ENCODE measurements at regions not wholly inside any gene's neighbourhood (a gene's known extent, or its start where the extent isn't known, plus 50 kb on each side); places are given as distances from the start of the nearest gene placed in this dataset.

DNA sequence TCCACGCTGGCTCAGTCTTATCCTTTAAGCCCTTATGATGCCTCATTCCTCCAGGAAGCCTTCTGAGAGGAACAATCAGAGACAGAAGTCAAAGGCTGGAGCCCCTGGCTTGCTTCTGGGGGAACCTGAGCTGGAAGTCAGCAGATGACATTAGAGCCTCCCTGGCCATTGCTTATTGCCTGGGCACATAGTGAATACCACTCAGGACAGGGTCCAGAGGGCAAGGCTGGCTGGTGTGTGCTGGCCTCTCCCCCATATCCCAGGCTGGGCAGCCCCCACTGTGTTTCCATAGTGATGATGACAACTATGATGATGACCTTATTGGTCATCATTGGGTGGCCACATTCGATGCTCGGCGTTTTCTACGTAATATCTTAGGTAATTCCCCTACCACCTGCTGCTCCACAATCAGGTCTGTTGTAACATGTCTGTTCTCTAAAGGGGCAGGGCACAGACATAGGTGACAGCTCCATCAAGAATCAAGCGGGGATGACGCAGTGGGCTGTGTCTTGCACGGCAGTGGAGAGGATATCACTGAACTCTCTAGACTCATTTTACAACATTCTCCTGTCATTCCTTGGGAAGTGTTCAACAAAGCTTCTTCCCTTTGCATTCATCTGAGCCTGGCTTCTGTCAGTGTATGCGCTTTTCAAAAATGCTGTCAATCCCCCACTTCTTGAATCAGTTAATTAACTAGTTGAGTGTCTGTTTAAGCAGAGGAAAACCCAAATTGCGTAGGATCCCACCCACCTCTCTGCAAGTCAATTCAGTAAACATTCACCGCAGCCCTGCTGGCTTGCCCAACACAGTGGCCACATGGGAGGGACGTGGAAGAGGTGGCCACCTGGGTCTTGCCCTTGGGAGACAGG lies 89.4 kb upstream of the TSHZ3 start:
- ATAC-seq (ENCODE audit: low read depth) = no peak
- no CpG with 5 or more reads among the region's 12 CpGs for WGBS, 2 experiments (ENCODE audit: extremely low coverage in 2 of 2, insufficient read length in 1 of 2)
- CTCF ChIA-PET = no interaction called here

More for the DNA sequence above, 89.4 kb upstream of the TSHZ3 start:
- Histone ChIP-seq H3K18ac (ENCODE audit: low read depth, low read length) (no peak overlapping the region), H3K56ac (ENCODE audit: extremely low read depth, insufficient read depth, low read length) (no peak overlapping the region), H3K9me3 (ENCODE audit: control insufficient read depth, insufficient read depth, low read length) (0 out of 2 replicates have a peak, but pooled peaks cover 2% of the 10 kb centered on the region), H3K4me2 (ENCODE audit: low read depth, low read length) (no peak overlapping the region), H3K79me1 (ENCODE audit: low read depth in 1 of 2, low read length in 2 of 2) (no peaks in the 10 kb centered on the region), H3K27ac (ENCODE audit: insufficient read depth, low read length) (no peak overlapping the region), H3K9ac (ENCODE audit: low read depth, low read length) (no peak overlapping the region), H2AFZ (replicated peaks; ENCODE audit: low read length, poor library complexity) (no peak overlapping the region), H3K4me3 (ENCODE audit: insufficient read depth, low read depth, low read length) (no peak overlapping the region), H2AK9ac (replicated peaks; ENCODE audit: low read depth, low read length, poor library complexity) (no peak overlapping the region), H2BK15ac (ENCODE audit: low read depth, low read length) (no peak overlapping the region), H3K4me1 (ENCODE audit: control insufficient read depth, insufficient read depth, low read length) (peaks cover 3% of the 10 kb centered on the region; the same call in 1 of the 2 replicates), H4K5ac (ENCODE audit: low read depth, low read length) (no peak overlapping the region), H4K91ac (ENCODE audit: insufficient read depth, low read depth, low read length) (no peak overlapping the region), H3K27me3 (ENCODE audit: control insufficient read depth, insufficient read depth, low read length) (peaks cover 3% of the 10 kb centered on the region), H3K36me3 (ENCODE audit: control insufficient read depth, insufficient read depth, low read length) (no peaks in the 10 kb centered on the region), H3K14ac (replicated peaks; ENCODE audit: low read depth, low read length) (no peak overlapping the region), H2AK5ac (ENCODE audit: low read depth, low read length) (no peak overlapping the region), H2BK20ac (ENCODE audit: low read depth, low read length) (no peak overlapping the region), H3K4ac (ENCODE audit: low read depth, low read length) (no peak overlapping the region), H4K8ac (ENCODE audit: low read depth in 2 of 2, low read length in 2 of 2) (no peak overlapping the region), H2BK5ac (ENCODE audit: low read depth, low read length, poor library complexity, severe bottlenecking) (no peak overlapping the region), H2BK120ac (ENCODE audit: low read depth, low read length) (no peak overlapping the region), H4K20me1 (ENCODE audit: insufficient read depth, low read length) (no peaks in the 10 kb centered on the region), H3K23ac (ENCODE audit: low read depth, low read length) (no peak overlapping the region), H3K9me1 (ENCODE audit: insufficient read depth, low read length) (no peaks in the 10 kb centered on the region)
- POLR2A ChIA-PET (ENCODE audit: unreplicated experiment) = no interaction called here
- dilution Hi-C loops (cut with HindIII; ENCODE audit: low sequenced_read_pairs, unreplicated experiment) = no loop called here
- in situ Hi-C loops (cut with MboI; ENCODE audit: low sequenced_read_pairs) = no loop called here
- no TSS peak for BruUV-seq (replicated peaks)
- DNase-seq = no peak
- intact Hi-C loops (cut with micrococcal nuclease) = no loop called here
- TF ChIP-seq MAZ (IDR thresholded peaks at IDR 0.05; ENCODE audit: borderline replicate concordance, low read depth, low read length) = no peak
- TF ChIP-seq, protein P1, sequence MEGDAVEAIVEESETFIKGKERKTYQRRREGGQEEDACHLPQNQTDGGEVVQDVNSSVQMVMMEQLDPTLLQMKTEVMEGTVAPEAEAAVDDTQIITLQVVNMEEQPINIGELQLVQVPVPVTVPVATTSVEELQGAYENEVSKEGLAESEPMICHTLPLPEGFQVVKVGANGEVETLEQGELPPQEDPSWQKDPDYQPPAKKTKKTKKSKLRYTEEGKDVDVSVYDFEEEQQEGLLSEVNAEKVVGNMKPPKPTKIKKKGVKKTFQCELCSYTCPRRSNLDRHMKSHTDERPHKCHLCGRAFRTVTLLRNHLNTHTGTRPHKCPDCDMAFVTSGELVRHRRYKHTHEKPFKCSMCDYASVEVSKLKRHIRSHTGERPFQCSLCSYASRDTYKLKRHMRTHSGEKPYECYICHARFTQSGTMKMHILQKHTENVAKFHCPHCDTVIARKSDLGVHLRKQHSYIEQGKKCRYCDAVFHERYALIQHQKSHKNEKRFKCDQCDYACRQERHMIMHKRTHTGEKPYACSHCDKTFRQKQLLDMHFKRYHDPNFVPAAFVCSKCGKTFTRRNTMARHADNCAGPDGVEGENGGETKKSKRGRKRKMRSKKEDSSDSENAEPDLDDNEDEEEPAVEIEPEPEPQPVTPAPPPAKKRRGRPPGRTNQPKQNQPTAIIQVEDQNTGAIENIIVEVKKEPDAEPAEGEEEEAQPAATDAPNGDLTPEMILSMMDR (conservative IDR thresholded peaks at IDR 0.05; ENCODE audit: low read depth, low read length) = no peak
- TF ChIP-seq MXI1 (IDR thresholded peaks at IDR 0.05; ENCODE audit: borderline replicate concordance, low read depth, low read length) = no peak
- no peak for TF ChIP-seq CHD1 (IDR thresholded peaks at IDR 0.05; ENCODE audit: low read depth, low read length)
- TF ChIP-seq FOS (IDR thresholded peaks at IDR 0.05; ENCODE audit: low read depth, low read length) = no peak
- TF ChIP-seq, protein P2, sequence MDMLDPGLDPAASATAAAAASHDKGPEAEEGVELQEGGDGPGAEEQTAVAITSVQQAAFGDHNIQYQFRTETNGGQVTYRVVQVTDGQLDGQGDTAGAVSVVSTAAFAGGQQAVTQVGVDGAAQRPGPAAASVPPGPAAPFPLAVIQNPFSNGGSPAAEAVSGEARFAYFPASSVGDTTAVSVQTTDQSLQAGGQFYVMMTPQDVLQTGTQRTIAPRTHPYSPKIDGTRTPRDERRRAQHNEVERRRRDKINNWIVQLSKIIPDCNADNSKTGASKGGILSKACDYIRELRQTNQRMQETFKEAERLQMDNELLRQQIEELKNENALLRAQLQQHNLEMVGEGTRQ (IDR thresholded peaks at IDR 0.05; ENCODE audit: low read depth, low read length) = no peak

All from IMR-90 (cell line).